ENCODE measurements at regions not wholly inside any gene's neighbourhood (a gene's known extent, or its start where the extent isn't known, plus 50 kb on each side); places are given as distances from the start of the nearest gene placed in this dataset.

GRCh38 chr1:81308191-81308590 is 492.5 kb upstream of the ADGRL2 start:
- TF ChIP-seq CTCF (IDR thresholded peaks at IDR 0.05; ENCODE audit: insufficient read depth, low read length) (no peak), POLR2AphosphoS5 (IDR thresholded peaks at IDR 0.05; ENCODE audit: low read depth) (no peak), REST (IDR thresholded peaks at IDR 0.05; ENCODE audit: insufficient replicate concordance, low read depth) (no peak), SPI1 (IDR thresholded peaks at IDR 0.05; ENCODE audit: borderline replicate concordance, low read depth) (no peak), GABPA (IDR thresholded peaks at IDR 0.05; ENCODE audit: low read depth) (no peak)
